Activated T-cell treated with anti-CD3 and anti-CD28 coated beads, Interleukin-2, amount 50 U/mL, for 72 hours (primary cell): ENCODE measurements at regions not wholly inside any gene's neighbourhood (a gene's known extent, or its start where the extent isn't known, plus 50 kb on each side); places are given as distances from the start of the nearest gene placed in this dataset.

Source experiments
- ATAC-seq, 2 donors: fragments of 150-1000 bp; cut with Tn5 transposase; replicated peaks in 1 of 2; 2 replicates each; pipeline ENCODE4 v1.10.0; 2021; ENCODE audit warnings: moderate library complexity in 2 of 2, mild to moderate bottlenecking in 1 of 2
- DNase-seq, 2 donors: peaks; one replicate each; pipeline ENCODE4 v3.0.0; 2021 to 2022; ENCODE audit warnings: mixed read lengths in 1 of 2
- H3K27ac Mint-ChIP-seq: one replicate; pipeline ENCODE4 v1.8.0; 2022; ENCODE audit warnings: mild to moderate bottlenecking, moderate library complexity, mixed read lengths
- H3K27me3 Mint-ChIP-seq: one replicate; pipeline ENCODE4 v1.8.0; 2022; ENCODE audit warnings: low read depth, mixed read lengths
- H3K36me3 Mint-ChIP-seq, 2 donors: one replicate each; pipeline ENCODE4 v1.8.0; 2022; ENCODE audit warnings: mixed read lengths in 2 of 2, mild to moderate bottlenecking in 1 of 2; ENCODE audit not compliant: insufficient read depth in 2 of 2
- H3K4me1 Mint-ChIP-seq: one replicate; pipeline ENCODE4 v1.8.0; 2022; ENCODE audit warnings: low read depth, mixed read lengths
- H3K4me3 Mint-ChIP-seq, 2 donors: one replicate each; pipeline ENCODE4 v1.8.0; 2022; ENCODE audit warnings: mild to moderate bottlenecking in 2 of 2, mixed read lengths in 2 of 2, moderate library complexity in 2 of 2
- H3K9me3 Mint-ChIP-seq, 2 donors: one replicate each; pipeline ENCODE4 v1.8.0; 2022; ENCODE audit warnings: mixed read lengths in 2 of 2

DNA sequence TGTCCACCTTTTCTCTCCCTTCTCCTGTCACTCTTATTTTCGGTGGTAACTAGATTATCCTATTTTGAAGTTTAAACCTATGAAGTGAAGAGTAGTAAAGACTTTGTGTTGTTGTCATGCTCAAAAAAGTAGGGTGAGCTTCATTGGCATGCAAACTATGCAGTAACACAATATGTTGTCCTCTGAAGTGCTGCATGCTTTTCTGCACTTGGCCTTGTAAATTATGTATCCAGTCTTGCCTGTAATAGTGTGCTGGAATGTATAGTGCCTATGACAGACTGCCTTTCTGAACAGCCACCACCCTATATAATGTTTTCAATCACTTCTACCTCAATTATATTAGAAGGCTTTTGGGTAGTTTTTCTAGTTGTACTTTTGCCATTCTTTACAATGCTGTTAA lies 1198.2 kb upstream of the PCDH20 start:
- Mint-ChIP-seq H3K4me1 (no peaks in the 10 kb centered on the region), H3K27me3 (no peaks in the 10 kb centered on the region), H3K36me3 (no peaks in the 10 kb centered on the region), H3K4me3 (no peak overlapping the region), H3K27ac (no peak overlapping the region), H3K9me3 (peaks cover 2 to 7% of the 10 kb centered on the region in 2 donors)
- no peak for DNase-seq
- ATAC-seq = no peak

DNA sequence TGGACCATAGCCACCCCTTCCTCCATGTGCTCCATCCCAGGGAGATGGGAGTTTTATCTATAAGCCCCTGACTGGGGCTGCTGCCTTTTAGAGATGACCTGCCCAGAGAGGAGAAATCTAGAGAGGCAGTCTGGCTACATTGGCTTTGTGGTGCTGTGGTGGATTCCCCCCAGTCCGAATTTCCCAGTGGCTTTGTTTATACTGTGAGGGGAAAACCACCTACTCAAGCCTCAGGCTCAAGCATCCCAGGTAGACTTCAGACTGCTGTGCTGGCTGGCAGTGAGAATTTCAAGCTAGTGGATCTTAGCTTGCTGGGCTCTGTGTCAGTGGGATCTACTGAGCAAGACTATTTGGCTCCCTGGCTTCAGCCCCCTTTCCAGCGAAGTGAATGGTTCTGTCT lies 1195.7 kb upstream of the PCDH20 start:
- H3K9me3 Mint-ChIP-seq = peaks cover 3 to 19% of the 10 kb centered on the region in 2 donors
- no peaks in the 10 kb centered on the region for H3K4me1 Mint-ChIP-seq
- H3K36me3 Mint-ChIP-seq = no peaks in the 10 kb centered on the region
- no peak overlapping the region for H3K4me3 Mint-ChIP-seq
- ATAC-seq = no peak
- no peak for DNase-seq
- no peaks in the 10 kb centered on the region for H3K27me3 Mint-ChIP-seq
- no peak overlapping the region for H3K27ac Mint-ChIP-seq

DNA sequence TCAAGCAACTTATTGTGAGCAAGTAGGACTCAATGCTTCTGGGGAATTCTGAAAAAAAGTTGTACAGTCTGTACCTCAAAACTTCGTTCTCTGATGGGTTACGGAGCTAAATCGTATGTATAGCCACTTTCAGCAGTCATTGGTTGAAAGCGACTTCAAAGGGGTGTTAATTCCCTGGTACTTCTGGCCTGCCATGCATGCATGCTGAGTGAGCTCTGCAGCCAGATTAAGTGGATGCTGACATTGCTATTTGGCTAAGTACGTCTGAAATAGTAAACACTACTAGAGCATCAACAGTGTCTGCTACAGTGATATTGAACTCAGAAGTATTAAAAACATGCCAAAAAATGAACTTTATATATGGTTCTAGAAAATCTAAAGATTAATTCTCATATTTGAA lies 1183.1 kb upstream of the PCDH20 start:
- Mint-ChIP-seq H3K4me3 (no peak overlapping the region), H3K27ac (no peak overlapping the region), H3K36me3 (no peaks in the 10 kb centered on the region), H3K9me3 (peaks cover 6 to 10% of the 10 kb centered on the region in 2 donors), H3K27me3 (no peaks in the 10 kb centered on the region), H3K4me1 (no peaks in the 10 kb centered on the region)
- DNase-seq (no peak), ATAC-seq (no peak)

DNA sequence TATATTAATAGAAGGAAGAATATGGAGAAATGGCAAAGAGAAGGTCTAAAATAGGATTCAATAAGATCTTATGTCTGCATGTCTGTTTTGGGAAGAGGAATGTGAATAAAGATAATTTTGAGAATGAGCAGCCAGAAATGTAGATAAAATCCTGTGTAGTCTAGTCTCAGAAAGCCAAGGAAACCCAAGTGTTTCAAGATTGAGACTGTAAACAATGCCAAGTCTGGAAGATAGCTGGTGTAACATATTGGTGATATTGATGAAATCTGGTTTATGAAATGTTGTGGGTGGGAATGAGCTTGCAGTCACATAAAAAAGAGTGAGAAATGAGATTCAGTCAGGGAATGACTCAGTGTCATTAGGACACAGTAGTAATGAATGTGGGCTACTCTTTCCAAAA lies 1180.3 kb upstream of the PCDH20 start:
- no peaks in the 10 kb centered on the region for H3K4me1 Mint-ChIP-seq

DNA sequence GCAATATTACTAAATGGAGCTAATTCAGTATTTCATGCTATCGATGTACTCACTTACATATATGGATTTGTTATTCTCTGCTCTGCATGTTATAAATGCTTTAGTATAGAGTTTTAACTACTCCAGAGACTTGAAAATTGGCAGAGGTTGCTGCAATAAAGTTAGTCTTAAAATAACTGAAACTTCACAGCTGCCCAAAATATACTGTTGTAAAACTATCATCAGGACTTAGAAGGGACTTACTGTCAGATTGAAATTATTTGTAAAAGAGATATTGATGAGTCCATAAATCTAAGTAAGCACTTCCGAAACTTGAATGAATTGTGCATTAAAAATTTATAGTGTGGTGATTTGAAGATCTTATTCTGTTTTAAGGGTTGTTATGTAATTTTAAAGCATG lies 1178.2 kb upstream of the PCDH20 start:
- Mint-ChIP-seq H3K27me3 (no peaks in the 10 kb centered on the region), H3K4me3 (no peak overlapping the region), H3K9me3 (peaks cover 9 to 11% of the 10 kb centered on the region in 2 donors), H3K36me3 (no peaks in the 10 kb centered on the region), H3K27ac (no peak overlapping the region), H3K4me1 (no peaks in the 10 kb centered on the region)
- ATAC-seq (no peak), DNase-seq (no peak)

More for the DNA sequence above, 1180.3 kb upstream of the PCDH20 start:
- Mint-ChIP-seq H3K36me3 (no peaks in the 10 kb centered on the region), H3K27me3 (no peaks in the 10 kb centered on the region), H3K4me3 (no peak overlapping the region), H3K27ac (no peak overlapping the region), H3K9me3 (peaks cover 6 to 9% of the 10 kb centered on the region in 2 donors)
- DNase-seq (no peak), ATAC-seq (no peak)

DNA sequence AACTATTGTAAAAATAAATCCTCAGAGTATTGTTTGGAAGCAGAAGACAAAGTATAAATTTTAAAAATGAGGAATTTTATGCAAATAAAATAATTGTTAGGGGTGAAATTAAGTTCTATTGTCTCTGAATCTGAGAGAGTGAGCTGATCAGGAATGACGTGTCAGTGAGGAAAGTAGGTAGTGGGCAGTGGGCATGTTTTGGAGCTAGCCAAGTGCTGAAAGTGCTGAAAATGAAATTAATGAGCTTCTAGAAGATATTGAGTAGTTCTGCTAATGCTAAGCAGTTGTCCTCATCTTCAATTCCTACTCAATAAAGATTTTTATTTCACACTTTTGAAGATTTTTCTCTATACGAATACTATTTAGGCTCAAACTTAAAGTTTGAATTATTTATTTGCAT lies 1167.8 kb upstream of the PCDH20 start:
- no peak for DNase-seq
- Mint-ChIP-seq H3K4me1 (no peaks in the 10 kb centered on the region), H3K4me3 (no peak overlapping the region), H3K36me3 (no peaks in the 10 kb centered on the region), H3K27me3 (no peaks in the 10 kb centered on the region), H3K9me3 (no peaks in the 10 kb centered on the region), H3K27ac (no peak overlapping the region)
- ATAC-seq = no peak

DNA sequence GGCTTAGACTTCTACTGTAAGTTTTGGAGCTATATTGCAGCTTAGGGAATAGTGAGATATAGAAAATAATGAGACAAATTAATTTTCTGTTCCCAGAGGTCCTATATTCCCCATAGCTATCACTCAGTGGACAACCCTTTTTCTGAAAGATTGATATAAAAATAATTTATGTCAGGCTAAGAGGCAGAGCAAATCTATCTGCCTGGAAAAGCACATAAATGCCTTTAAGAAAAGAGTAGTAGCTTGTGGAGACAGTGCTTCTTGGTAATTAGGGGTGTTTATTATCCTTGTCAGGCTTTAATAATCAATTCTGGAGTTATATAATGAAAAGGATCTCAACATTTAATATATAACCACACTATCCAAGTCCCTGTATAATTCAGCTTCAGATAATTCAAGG lies 1162.8 kb upstream of the PCDH20 start:
- Mint-ChIP-seq H3K4me1 (no peaks in the 10 kb centered on the region), H3K36me3 (no peaks in the 10 kb centered on the region), H3K27ac (no peak overlapping the region), H3K27me3 (no peaks in the 10 kb centered on the region), H3K4me3 (no peak overlapping the region), H3K9me3 (peaks cover 3 to 7% of the 10 kb centered on the region in 2 donors)
- ATAC-seq (no peak), DNase-seq (no peak)

DNA sequence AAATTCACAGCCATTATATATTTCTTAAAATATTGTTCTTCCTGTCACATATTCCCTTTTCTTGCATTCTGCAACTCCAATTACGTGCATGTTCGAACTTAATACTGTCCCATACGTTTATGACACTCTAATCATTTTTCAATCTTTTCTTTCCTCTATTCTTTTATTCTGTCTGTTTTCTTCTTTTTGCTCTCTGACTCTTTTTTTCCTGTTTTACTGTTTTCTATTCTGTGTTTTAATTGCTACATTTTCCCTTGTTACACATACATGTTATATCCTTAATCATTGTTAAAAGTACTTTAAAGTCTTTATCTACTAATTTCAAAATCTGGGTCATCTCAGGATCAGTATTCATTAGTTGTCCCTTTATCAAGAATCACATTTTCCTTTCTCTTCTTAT lies 1149.1 kb upstream of the PCDH20 start:
- ATAC-seq (no peak), DNase-seq (no peak)
- H3K36me3 Mint-ChIP-seq = no peaks in the 10 kb centered on the region
- H3K27me3 Mint-ChIP-seq = no peaks in the 10 kb centered on the region
- no peaks in the 10 kb centered on the region for H3K4me1 Mint-ChIP-seq
- H3K27ac Mint-ChIP-seq = no peak overlapping the region
- H3K9me3 Mint-ChIP-seq = peaks cover 2 to 6% of the 10 kb centered on the region in 2 donors
- no peak overlapping the region for H3K4me3 Mint-ChIP-seq

DNA sequence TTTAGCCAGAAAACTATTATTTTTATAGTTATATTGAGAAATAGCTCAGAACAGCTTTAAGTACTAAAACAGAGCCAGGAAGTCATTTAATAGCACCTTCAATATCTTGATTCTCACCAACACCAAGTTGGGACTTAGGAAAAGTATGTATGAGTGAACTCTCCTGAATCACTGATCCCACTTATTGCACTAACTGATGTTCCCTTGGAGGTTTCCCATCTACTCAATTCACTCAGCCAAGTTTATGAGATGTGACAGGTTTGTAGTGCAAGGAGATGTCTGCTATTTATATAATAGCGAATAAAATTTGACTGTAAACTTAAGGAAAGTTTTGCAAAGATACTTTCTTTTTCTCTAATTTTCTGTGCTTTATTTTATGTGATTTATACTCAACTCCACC lies 1147.6 kb upstream of the PCDH20 start:
- Mint-ChIP-seq H3K4me3 (no peak overlapping the region), H3K4me1 (no peaks in the 10 kb centered on the region), H3K27ac (no peak overlapping the region), H3K36me3 (no peaks in the 10 kb centered on the region), H3K27me3 (no peaks in the 10 kb centered on the region), H3K9me3 (peaks cover 2 to 8% of the 10 kb centered on the region in 2 donors)
- no peak for ATAC-seq
- DNase-seq = no peak

DNA sequence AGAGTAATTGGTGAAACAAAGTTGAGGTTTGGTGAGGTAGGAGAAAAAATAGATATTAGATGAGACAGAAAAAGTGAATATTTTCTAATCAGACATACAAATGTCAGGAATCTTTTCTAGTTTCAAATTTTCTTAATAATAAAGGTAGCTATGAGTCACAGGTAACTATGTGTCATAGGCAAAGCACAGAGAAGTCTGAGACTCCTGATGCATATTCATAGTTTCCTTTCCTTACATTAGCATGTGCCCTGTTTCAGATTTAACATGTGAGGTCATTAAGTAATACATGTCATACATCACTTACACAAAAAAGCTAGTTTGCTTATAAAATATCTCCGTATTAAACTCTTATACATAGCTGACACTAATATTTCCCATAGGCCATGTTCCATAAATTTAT lies 1141.3 kb upstream of the PCDH20 start:
- Mint-ChIP-seq H3K4me1 (no peaks in the 10 kb centered on the region), H3K36me3 (no peaks in the 10 kb centered on the region), H3K9me3 (peaks cover 4 to 10% of the 10 kb centered on the region in 2 donors), H3K27ac (no peak overlapping the region), H3K27me3 (no peaks in the 10 kb centered on the region), H3K4me3 (no peak overlapping the region)
- DNase-seq = no peak
- no peak for ATAC-seq

DNA sequence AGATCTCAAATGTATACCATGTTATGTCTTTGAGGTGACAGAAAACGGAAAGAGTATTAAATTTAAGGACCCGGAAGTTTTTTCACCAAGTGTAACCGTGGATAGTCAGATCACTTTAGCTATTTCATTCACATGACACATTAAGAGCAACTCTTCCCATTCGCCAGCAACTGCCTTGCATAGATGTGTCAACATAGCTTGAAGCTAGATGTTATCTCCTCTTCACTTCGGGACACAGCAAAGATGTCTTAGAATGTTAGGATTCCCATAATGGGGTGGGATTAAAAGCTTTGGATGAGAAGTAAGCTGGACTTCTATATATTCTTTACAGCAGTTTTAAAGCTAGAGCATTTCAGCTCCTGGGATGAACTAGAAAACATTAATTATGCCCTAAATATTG lies 1135.9 kb upstream of the PCDH20 start:
- peaks cover 5% of the 10 kb centered on the region in 2 donors for H3K9me3 Mint-ChIP-seq
- no peaks in the 10 kb centered on the region for H3K4me1 Mint-ChIP-seq
- H3K4me3 Mint-ChIP-seq = no peak overlapping the region
- ATAC-seq (no peak), DNase-seq (no peak)
- no peaks in the 10 kb centered on the region for H3K27me3 Mint-ChIP-seq
- H3K27ac Mint-ChIP-seq = no peak overlapping the region
- H3K36me3 Mint-ChIP-seq = no peaks in the 10 kb centered on the region

DNA sequence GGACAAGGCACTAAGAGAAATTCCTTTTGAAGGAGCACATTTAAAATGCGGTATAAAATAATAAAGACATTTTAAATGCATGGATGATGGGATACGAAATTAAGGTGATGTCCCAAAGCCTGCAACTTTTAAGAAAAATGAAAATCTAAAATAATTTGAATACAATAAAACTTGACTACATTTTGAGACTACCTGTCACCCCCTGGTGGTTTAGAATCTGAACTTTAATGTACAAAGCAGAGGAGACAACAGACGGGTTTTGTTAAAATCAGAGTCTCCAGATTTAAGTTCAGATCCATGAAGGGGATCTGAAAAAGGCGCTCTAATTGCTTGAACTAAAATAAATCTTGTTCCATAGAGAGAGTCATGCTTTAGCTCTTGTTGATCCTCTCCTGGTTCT lies 1129.3 kb upstream of the PCDH20 start:
- Mint-ChIP-seq H3K36me3 (no peaks in the 10 kb centered on the region), H3K27me3 (no peaks in the 10 kb centered on the region), H3K4me1 (no peaks in the 10 kb centered on the region), H3K4me3 (no peak overlapping the region), H3K27ac (no peak overlapping the region), H3K9me3 (peaks cover 4 to 7% of the 10 kb centered on the region in 2 donors)
- DNase-seq = no peak
- ATAC-seq = no peak

DNA sequence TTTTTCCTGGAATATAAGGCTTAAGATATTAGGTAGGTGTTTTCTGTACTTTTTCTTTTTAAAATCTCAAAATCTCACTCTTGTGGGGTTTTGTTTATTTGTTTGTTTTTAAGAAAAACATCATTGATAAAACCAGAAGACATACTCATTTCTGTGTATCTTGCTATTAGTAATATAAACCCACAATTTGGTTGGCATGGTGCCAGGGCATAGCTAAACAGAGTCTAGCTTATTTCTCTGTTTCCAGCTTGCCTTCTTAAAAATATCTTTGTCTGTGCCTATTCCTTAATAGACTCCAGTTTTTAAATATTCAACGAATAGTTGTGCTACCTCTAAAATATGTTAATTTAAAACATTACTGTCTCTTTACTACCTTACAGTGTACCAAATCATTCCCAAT lies 1121.9 kb upstream of the PCDH20 start:
- no peak for DNase-seq
- no peaks in the 10 kb centered on the region for H3K4me1 Mint-ChIP-seq
- ATAC-seq = no peak
- no peaks in the 10 kb centered on the region for H3K36me3 Mint-ChIP-seq
- H3K27me3 Mint-ChIP-seq = no peaks in the 10 kb centered on the region
- H3K4me3 Mint-ChIP-seq = no peak overlapping the region
- H3K27ac Mint-ChIP-seq = no peak overlapping the region
- peaks cover 5% of the 10 kb centered on the region in 2 donors for H3K9me3 Mint-ChIP-seq

DNA sequence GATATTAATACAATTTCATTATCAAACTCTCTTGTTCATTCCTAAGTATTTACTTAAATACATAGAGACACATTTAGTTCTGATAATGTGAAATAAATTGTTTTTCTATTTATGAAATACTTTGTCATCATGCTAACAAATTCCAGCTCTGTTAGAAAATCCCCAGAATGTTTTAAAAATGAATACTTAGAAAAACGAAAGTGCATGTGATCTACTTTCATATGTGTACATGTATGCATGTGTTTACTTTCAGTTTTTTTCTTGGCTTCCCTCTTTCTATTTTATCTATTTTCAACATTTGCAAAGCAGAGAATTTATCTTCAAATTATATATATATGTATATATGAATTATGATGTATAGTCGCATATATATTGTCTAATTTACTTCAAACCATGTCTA lies 1110.0 kb upstream of the PCDH20 start:
- no peak for ATAC-seq
- no peaks in the 10 kb centered on the region for H3K4me1 Mint-ChIP-seq

More for the DNA sequence above, 1110.0 kb upstream of the PCDH20 start:
- H3K27me3 Mint-ChIP-seq = no peaks in the 10 kb centered on the region
- peaks cover 1 to 2% of the 10 kb centered on the region in 2 donors for H3K9me3 Mint-ChIP-seq
- H3K4me3 Mint-ChIP-seq = no peak overlapping the region
- DNase-seq = no peak
- H3K36me3 Mint-ChIP-seq = peaks cover 0 to 2% of the 10 kb centered on the region in 2 donors
- no peak overlapping the region for H3K27ac Mint-ChIP-seq
